ENCODE measurements at regions not wholly inside any gene's neighbourhood (a gene's known extent, or its start where the extent isn't known, plus 50 kb on each side); places are given as distances from the start of the nearest gene placed in this dataset.
"Not testable (repeated sequence)": the region's sequence is repeated elsewhere in the genome, so short reads cannot be mapped to it uniquely, and the experiment has no call there.

DNA sequence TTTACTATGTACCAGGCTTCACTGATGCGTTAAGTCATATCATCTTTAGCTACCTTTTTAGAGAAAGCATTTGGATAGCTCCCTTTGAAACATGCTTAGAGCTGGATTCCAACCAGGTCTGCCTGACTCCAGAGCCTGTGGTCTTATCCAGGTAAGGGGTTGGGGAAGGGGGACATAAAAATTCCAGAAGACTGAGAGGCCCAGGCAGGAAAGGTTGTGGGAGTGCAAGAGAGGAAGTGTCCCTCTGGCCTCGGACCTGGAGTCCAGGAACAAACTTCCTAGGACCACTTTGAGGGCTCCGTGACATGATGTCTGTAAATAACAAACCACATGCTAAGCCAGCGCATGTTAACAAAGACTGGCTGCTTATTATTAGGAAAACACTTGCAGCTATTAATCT, 163.0 kb upstream of the KCNG1 start:
- ATAC-seq = no peak

DNA sequence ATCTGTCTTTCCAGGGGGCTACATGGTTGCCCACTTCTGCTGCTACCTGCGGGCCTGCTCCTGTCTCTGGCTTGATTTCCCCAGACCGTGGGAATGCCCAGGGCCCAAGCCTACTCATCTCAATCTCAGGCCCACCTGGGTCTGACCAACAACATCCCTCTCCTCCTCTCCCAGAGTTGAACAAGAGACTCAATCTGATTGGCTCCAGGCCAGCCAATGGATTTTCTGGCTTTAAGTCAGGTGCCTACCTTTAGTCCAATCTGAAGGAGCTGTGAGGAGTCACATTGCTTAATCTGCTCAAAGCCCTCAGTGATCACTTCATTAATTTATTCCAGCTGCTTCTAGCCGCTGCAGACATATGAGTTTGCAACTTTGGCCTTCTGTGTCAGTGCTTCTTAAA, 162.4 kb upstream of the KCNG1 start:
- ATAC-seq = no peak

DNA sequence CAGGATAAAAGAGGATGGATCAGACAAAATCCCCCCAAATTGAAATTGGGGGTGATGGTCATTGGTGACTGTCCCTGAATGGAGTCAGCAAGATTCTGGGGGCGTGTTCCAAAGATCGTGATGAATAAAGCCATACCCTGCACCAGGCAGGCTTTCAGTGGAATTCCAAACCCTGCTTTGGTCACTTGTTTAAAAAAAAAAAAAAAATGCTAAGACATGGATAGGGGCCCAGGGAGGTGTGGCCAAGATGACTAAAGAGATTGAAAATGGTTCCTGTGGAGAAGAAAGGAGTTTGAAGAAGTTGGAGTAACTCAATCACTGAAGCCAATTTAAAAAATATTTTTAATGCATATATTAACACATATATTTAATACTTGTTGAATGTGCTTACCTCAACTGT, 161.4 kb upstream of the KCNG1 start:
- no peak for ATAC-seq

DNA sequence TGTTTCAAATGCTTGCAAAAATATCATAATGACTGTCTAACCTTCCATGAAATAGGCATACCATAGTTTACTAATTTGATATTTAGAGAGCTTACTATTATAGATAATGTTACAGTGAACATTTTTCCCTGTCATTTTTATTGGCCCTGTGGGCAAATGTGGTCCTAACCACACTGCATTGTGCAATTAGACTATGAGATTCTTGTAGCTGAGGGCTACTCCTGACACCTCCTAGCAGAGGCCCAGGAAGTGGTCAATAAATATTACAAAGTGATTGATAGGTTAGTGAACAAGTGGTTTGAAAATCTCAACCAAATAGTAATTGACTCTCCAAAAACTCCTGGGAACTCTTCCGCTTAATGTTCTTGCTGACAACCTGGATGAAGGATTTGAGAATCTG, 160.5 kb upstream of the KCNG1 start:
- ATAC-seq = no peak

DNA sequence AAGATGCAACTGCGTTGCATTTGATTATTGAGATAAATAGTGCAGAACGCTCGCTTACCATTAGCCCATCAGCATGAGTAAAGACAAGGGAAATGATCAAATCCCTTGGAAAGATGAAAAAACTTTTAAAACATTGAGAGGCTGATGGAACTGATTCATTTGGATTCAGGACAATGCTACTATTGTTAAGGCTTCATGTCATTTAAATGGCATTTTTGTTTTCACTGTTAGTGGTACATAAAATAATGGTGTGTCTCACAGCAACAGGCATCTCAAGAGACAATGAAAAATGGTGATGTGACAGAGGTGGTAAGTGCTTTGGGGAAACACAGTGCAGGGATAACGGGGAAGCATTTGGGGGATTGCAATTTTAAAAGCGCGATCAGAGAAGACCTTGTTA, 159.7 kb upstream of the KCNG1 start:
- ATAC-seq = no peak

DNA sequence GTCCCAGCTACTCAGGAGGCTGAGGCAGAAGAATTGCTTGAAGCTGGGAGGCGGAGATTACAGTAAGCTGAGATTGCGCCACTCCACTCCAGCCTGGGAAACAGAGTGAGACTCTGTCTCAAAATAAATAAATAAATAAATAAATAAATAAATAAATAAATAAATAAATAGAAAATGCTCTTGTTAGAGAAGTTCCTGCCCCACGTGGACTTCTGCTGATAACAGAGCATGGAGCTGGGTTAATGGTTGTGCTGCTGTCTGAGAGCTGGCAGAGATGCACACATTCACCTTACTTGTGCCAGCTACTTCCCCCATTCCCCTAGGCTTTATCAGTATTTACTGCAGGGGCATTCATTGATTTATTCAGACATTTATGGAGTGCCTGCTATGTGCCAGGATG, 155.2 kb upstream of the KCNG1 start:
- no peak for ATAC-seq

DNA sequence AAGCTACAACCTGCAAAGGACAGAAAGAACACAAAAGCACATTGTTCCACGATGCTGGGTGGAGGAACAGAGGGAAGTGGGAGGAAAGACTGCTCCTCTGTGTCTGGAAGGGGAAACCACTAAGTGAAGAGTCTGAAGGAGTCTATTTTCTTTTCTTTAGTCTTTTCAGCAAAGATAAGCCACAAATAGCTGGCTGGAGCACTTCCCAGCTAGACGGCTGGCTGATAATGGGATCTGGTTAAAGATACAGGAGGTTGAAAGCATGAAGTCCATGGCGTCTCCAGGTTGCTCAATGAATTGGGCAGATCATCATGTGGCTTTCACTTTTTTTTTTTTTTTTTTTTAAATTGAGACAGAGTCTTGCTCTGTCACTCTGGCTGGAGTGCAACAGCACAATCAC, 154.0 kb upstream of the KCNG1 start:
- no peak for ATAC-seq

DNA sequence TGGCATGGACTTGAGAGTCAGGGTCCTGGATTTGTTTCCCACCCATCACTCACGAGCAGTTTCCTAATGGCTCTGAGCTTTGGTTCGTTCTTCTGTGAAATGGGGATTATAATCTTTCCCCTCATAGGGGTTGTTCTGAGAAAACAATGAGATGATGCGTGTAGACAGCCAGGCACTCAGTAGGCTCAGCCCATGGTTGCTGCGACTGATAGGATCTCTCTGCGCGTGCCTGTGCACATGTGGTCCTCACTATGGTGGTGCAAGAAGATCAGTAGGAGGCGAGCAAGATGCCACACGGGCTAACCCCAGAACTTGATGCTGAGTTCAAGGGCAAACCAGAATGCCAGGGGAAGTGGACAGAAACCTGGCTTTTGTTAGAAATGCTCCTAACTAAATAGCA, 153.5 kb upstream of the KCNG1 start:
- no peak for ATAC-seq

DNA sequence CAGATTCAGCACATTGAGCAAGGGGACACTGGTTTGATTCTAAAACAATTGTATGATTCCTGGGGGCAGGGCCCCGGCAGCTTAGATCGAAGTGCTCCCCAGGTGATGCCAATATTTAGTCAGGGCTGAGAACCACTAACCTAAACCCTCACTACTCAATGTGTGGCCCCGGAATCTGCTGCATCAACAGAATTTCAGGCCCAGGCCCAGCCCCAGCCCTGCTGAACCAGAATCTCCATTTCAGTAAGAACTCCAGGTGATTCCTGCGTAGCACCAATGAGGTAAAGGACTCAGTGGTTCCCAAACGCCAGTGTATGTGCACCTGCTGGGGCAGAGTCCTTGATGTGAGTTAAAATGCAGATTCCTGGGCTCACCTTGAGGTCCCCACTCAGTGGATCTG, 152.8 kb upstream of the KCNG1 start:
- ATAC-seq = no peak

DNA sequence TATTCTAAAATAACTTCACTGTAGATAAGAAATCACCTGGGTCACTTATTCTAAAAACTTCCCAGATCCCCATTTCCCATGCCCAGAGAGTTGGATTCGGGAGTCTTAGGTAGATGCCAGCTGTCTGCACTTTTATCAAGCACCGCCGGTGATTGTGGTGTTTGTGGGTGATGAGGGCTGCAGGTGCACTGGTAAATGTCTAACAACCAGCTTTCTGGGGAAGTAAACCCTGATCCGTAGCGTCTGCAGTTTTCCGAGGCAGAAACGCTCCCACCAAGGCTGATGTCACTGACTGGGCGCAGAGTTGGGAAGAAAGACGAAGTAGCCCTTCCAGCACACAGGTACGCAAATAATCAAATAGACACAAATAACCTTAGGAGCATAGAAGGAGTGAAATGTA, 152.2 kb upstream of the KCNG1 start:
- no peak for ATAC-seq

DNA sequence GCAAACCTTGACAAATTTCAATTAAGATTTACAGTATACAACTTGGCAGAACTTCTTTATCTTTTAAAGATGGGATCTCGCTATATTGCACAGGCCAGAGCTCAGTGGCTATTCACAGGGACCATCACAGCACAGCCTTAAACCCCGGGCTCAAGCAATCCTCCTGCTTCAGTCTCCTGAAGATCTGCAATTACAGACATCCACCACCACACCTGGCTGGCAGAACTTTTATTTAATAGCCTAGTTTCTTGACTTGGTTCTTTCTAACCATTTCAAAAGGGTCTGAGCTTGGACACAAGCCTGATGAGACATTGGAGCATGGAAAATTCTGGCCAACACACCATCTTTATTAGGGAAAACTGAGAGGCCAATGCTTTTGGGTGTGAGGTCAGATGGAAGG, 151.6 kb upstream of the KCNG1 start:
- ATAC-seq = no peak

DNA sequence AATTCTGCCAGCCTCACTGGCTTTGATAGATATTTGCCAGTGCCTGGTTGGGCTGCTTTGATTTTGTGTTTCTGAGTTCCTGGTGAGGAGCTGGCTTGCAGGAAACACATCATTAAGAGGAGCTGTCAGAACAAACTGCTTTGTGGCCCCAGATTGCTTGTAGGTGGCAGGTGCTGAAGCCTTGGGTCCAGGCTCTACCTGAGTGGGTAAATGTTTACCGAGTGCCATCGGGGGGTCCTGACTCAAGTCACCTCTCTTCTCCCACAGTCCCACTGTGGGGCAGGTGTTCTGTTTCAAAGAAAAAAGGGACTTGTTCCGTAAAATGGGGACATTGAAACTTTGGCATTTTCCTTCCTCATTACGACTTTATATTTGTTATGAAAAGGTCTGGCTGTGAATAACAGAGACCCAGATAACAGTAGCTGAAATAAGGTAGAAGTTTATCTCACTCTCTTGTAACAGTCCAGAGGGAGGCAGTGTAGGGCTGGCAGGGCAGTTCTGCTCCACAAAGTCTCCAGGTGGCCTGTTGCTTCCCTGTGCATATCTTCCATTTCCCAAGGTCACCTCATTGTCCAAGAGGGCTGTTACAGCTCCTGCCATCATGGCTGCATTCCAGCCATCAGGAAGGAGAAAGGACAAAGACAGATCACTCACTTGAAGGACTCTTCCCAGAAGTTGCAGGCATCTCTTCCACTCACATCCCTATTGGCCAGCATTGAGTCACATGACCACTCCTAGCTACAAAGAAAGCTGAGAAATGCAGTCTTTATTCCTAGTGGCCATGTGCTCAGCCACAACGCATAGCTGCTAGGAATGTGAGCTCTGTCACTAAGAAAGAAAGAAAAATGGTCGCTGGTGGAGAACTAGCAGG, 149.9 kb upstream of the KCNG1 start:
- ATAC-seq = no peak

DNA sequence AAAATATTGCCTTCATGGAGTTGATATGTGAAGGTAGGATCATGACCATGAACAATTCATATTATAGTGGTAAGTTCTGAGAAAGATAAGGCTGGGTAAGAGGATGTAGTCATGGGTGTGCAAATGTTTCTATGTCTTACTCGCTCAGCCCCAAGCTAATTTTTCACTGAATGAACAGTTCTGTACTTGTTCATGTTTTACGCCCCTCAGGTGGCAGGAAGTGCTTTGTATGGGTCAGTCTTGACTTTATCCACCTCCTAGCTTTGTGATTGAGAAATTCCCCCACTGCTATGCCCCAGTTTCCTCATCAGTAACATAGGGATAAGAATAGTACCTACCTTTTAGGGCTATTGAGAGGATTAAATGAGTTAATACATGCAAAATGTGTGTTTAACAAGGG, 148.2 kb upstream of the KCNG1 start:
- no peak for ATAC-seq

DNA sequence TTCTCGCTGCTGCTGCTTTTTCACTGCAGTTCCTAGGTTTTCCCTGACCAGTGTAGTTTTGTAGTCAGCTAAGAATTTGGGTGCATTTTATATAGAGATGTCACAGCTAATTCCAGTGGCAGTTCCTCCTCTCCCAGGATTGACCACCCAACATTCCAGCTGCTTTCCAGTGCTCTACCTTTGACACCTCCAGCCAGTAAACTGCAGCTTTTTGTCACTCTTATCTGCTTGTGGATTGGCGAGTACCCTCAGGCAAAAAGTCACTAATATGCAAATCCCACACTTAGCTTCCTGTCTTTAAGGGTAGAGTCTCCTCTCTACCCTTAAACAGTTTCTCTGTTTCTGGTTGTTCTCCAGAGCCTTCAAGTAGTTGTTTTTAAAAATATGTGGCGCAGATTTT, 146.9 kb upstream of the KCNG1 start:
- no peak for ATAC-seq

DNA sequence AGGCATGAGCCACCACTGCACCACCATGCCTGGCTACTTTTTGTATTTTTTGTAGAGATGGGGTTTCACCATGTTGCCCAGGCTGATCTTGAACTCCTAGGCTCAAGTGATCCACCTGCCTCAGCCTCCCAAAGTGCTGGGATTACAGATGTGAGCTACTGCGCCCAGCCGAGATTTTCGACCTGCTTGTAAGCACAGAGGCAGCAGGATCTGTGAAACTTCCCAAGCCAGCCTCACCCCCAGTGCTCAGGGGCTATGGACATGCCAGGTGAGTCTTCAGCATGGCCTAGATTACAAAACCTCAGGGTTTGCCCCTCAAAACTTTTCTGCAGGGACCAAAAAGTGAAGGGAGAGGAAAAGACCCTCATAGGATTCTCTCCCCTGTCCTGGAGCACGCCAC, 145.0 kb upstream of the KCNG1 start:
- not testable (repeated sequence) for ATAC-seq

DNA sequence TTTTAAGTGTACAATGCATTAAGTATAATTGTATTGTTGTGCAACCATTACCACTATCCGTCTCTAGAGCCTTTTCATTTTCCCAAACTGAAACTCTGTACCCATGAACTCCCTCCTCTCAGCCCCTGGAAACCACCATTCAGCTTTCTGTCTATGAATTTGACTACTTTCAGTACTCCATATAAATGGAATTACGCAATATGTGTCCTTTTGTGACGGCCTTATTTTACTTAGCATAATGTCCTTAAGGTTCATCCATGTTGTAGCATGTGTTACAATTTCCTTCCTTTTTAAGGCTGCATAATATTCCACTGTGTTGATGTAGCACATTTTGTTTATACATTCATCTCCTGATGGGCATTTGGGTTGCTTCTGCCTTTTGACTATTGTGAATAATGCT, 143.6 kb upstream of the KCNG1 start:
- ATAC-seq = no peak

DNA sequence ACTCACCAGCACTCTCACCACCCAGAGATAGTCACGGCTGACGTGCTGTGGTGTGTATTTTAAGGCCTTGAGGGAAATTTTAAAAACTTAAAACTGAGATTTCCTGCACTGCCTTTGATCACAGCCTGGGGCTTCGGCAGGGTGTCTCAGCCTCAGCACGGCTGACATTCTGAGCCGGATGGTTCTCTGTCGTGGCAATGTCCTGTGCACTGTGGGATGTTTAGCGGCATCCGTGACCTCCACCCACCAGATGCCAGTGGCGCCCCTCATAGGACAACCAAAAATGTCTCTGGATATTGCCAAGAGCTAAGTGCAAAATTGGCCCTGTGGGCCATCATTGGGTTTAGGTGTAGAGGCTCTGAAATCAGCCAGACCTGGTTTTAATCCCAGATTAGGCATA, 142.2 kb upstream of the KCNG1 start:
- ATAC-seq = no peak

DNA sequence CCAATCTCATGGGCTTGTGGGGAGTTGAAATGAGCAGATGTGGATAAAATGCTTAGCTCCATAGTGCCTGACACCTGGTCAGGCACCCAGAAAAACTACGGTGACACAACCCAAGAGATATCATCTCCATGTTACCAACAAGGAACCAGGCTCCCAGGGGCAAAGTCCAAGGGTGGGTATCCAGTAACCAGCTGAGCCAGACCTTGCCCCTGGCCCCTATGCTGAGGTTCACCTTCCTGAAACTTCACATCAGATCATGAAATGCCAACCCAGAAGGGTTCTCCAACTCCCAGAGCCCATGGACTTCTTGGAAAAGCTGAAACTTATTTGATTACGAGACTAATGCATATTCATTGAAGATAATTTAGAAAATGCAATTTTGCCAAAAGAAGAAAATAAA, 141.8 kb upstream of the KCNG1 start:
- ATAC-seq = no peak

DNA sequence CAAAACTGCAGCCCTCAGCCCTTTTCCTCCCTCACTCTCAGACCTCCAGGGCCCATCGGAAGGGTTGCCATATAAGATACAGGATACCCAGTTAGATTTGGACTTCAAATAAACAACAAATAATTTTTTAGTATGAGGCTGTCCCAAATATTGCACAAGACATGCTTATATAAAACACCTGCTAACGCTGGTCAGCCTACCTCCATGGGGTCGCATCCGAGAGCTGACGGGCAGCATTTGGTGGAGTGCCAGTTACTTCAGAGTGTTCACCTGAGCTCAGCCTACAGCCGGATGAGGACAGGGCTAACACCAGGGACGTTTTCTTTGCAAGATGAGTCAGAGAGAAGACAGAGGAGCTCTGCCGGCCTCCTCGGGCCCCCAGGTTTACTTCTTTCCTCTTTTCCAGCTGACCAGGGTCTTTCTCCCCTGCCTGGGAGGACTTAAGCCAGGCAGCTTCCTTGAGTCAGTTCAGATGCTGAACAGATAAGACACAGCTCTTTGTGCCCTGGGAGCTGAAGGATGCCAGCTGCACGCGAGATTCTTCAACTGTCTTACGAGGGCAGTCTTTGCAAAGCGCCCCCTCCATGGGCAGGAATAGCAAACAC, 141.2 kb upstream of the KCNG1 start:
- ATAC-seq = no peak

DNA sequence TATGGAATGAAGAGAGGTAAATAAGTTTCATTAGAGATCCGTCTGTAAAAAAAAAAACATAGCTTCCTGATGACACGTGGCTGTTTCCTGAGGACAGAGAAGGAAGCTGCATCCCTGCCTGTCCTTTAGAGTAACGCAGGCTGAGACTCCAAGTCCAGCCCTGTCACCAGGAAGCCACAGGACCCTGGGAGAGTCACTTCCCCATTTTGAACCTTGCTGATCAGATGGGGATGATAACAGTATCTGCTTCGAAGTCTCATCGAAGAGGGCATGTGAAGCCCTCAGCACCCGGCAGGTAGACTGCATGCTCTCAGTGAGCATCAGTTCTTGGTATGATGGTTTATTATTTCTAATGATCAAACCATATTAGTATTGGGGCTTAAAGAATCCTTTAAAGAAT, 139.1 kb upstream of the KCNG1 start:
- ATAC-seq = no peak

DNA sequence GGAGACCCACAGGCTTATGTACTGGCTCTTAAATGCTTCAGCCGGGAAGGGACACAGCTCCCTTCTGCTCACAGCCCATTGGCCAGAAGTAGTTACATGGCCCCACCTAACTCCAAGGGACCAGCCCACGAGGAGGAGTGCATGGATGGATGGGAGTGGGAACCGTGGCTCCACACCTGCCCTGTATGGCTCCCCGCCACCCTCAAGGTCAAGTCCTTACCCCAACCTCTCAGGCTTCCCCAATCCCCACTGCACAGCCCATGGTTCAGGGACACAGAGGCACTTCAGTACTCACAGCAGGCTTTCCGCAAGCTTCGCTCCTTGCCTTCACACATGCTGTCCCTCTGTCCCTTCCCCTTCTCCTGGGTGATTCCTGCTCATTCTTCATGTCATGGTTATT, 137.9 kb upstream of the KCNG1 start:
- ATAC-seq = no peak

DNA sequence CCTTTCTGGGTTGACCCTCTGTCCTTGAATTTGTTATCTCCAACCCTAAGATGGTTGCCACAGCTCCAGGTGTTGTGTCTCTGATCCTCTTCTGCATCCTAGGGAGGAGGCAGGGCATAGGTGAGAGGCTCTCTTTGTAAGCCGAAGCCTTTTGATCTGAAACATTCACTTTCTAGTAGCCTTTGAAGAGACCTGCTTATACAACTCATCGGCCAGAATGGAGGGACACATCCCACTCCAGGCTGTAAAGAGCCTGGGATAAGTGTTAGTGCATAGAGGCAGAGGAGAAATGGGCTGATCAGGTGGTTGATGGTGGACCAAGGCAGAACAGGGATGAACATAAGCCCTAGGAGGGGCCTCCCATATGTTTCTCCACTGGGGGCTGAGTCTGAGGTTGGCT, 137.1 kb upstream of the KCNG1 start:
- no peak for ATAC-seq

DNA sequence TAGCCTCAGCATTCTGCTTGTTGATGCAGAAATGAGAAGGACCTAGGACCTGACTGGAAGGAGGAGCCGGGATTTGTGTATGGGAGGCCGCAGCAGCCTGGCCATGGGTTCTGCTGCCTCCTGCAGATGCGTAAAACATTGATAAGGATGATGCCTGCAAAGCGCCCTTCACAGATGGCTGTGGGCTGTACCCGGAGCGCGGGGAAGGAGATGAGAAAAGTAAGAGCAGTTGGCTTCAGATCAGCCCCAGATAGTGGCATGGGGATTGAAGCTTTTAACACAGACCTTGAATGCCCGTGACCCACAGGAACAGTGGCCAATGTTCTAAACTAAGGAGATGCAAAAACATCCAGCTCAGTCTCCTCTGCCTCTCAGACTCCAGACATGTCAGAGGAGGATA, 136.4 kb upstream of the KCNG1 start:
- ATAC-seq = no peak

DNA sequence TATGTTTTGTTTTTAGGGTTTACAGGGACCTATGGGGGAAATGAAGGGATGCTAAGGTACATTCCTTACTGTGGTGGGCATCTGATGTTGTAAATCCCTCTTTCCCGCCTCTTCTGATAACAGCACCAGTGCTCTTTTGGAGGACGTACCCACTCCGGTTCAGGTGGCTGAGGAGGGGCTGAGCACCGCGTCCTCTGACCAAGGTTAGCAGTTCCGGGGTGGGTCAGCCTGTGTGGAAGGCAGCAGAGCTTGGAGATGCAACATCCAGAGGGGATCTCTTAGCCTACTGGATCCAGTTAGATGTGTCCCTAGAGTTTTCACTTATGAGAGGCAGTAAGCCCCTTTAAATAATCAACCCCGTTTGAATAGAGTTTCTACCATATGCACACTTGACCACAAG, 135.3 kb upstream of the KCNG1 start:
- no peak for ATAC-seq
